Transverse colon (tissue), 3 donors: ENCODE measurements at regions not wholly inside any gene's neighbourhood (a gene's known extent, or its start where the extent isn't known, plus 50 kb on each side); places are given as distances from the start of the nearest gene placed in this dataset.

Experiments used
- CTCF ChIP-seq, 5 experiments: fragments of 200-600 bp in 3 of 5; fragments of 450-650 bp in 2 of 5; sonication (generic) in 3 of 5; IDR thresholded peaks; 1 replicate in 2 of 5; 2 replicates in 3 of 5; pipeline ENCODE4 v1.5.1; 2016 to 2017; ENCODE audit warnings: antibody characterized with exemption in 5 of 5, inconsistent platforms in 3 of 5, mild to moderate bottlenecking in 2 of 5, moderate library complexity in 1 of 5
- POLR2A ChIP-seq: fragments of 450-650 bp; IDR thresholded peaks from one replicate; pipeline ENCODE4 v1.6.1; 2016; ENCODE audit warnings: antibody characterized with exemption, mild to moderate bottlenecking, moderate library complexity

GRCh38 chr5:56503929-56504328 is 270.8 kb upstream of the ANKRD55 start:
- TF ChIP-seq POLR2A (no peak), CTCF (IDR thresholded peaks at IDR 0.05) (no peak)
